Body of pancreas (tissue), 4 donors: ENCODE measurements at regions not wholly inside any gene's neighbourhood (a gene's known extent, or its start where the extent isn't known, plus 50 kb on each side); places are given as distances from the start of the nearest gene placed in this dataset.

Experiments
- ATAC-seq: fragments of 150-250 bp; one replicate; pipeline ENCODE4 v1.9.1; 2016
- DNase-seq, 4 donors: peaks; one replicate each; pipeline ENCODE4 v3.0.0-alpha.2; 2019
- H3K27ac ChIP-seq, 4 donors: fragments of 200-600 bp; sonication (generic); 1 replicate in 3 of 4; 2 replicates in 1 of 4; pipeline versions ENCODE4 v1.5.1 to v1.6.1; 2016 to 2019; ENCODE audit warnings: mild to moderate bottlenecking in 1 of 4, mixed read lengths in 1 of 4, moderate library complexity in 1 of 4
- H3K27me3 ChIP-seq, 2 donors: fragments of 200-600 bp; sonication (generic); one replicate each; pipeline ENCODE4 v1.6.0; 2016; ENCODE audit warnings: mild to moderate bottlenecking in 1 of 2
- H3K36me3 ChIP-seq, 2 donors: fragments of 200-600 bp; sonication (generic); replicated peaks in 1 of 2; 2 replicates each; pipeline ENCODE4 v1.5.1; 2016; ENCODE audit warnings: low read depth in 2 of 2; ENCODE audit not compliant: insufficient read depth in 1 of 2
- H3K4me1 ChIP-seq: fragments of 200-600 bp; sonication (generic); one replicate; pipeline ENCODE4 v1.6.0; 2016
- H3K4me3 ChIP-seq, 2 donors: fragments of 200-600 bp; sonication (generic); 1 replicate in 1 of 2; 2 replicates in 1 of 2; pipeline ENCODE4 v1.5.1; 2016 to 2019
- H3K9me3 ChIP-seq, 3 donors: fragments of 200-600 bp; sonication (generic); 1 replicate in 2 of 3; 2 replicates in 1 of 3; pipeline ENCODE4 v1.5.1; 2016
- POLR2A ChIP-seq, 3 donors: fragments of 450-650 bp; IDR thresholded peaks; one replicate each; pipeline ENCODE4 v1.6.1; 2016; ENCODE audit warnings: antibody characterized with exemption in 3 of 3, mild to moderate bottlenecking in 2 of 3
- WGBS, 2 donors: methylation state at CpG; one replicate each; pipeline ENCODE4 v1.1.5; 2017; 5-methylcytosine and 5-hydroxymethylcytosine counted together
- intact Hi-C: fragments of 100-400 bp; cut with DNase I; formaldehyde crosslinking; loops from one replicate; pipeline ENCODE4 v1.15.1; 2023
- TF ChIP-seq, protein P1 (sequence below), 7 experiments: fragments of 450-650 bp in 4 of 7; fragments of 200-600 bp in 3 of 7; sonication (generic) in 3 of 7; IDR thresholded peaks; one replicate each; pipeline ENCODE4 v1.5.1; 2016 to 2019; ENCODE audit warnings: antibody characterized with exemption in 7 of 7

- intact Hi-C loops: no loop called here
- Histone ChIP-seq H3K36me3 (no peaks in the 10 kb centered on the region), H3K27ac (no peak overlapping the region), H3K4me3 (no peak overlapping the region), H3K9me3 (no peaks in the 10 kb centered on the region), H3K4me1 (no peaks in the 10 kb centered on the region), H3K27me3 (no peaks in the 10 kb centered on the region)
- ATAC-seq (no peak), DNase-seq (no peak)
- 55 to 57% methylated on average over 2 of the region's 2 CpGs for WGBS, 2 donors
- TF ChIP-seq, protein P1, sequence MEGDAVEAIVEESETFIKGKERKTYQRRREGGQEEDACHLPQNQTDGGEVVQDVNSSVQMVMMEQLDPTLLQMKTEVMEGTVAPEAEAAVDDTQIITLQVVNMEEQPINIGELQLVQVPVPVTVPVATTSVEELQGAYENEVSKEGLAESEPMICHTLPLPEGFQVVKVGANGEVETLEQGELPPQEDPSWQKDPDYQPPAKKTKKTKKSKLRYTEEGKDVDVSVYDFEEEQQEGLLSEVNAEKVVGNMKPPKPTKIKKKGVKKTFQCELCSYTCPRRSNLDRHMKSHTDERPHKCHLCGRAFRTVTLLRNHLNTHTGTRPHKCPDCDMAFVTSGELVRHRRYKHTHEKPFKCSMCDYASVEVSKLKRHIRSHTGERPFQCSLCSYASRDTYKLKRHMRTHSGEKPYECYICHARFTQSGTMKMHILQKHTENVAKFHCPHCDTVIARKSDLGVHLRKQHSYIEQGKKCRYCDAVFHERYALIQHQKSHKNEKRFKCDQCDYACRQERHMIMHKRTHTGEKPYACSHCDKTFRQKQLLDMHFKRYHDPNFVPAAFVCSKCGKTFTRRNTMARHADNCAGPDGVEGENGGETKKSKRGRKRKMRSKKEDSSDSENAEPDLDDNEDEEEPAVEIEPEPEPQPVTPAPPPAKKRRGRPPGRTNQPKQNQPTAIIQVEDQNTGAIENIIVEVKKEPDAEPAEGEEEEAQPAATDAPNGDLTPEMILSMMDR (IDR thresholded peaks at IDR 0.05): no peak
- no peak for TF ChIP-seq POLR2A (IDR thresholded peaks at IDR 0.05)
Measured at GRCh38 chr2:150588506-150588870, 101.0 kb upstream of the RND3 start.

DNA sequence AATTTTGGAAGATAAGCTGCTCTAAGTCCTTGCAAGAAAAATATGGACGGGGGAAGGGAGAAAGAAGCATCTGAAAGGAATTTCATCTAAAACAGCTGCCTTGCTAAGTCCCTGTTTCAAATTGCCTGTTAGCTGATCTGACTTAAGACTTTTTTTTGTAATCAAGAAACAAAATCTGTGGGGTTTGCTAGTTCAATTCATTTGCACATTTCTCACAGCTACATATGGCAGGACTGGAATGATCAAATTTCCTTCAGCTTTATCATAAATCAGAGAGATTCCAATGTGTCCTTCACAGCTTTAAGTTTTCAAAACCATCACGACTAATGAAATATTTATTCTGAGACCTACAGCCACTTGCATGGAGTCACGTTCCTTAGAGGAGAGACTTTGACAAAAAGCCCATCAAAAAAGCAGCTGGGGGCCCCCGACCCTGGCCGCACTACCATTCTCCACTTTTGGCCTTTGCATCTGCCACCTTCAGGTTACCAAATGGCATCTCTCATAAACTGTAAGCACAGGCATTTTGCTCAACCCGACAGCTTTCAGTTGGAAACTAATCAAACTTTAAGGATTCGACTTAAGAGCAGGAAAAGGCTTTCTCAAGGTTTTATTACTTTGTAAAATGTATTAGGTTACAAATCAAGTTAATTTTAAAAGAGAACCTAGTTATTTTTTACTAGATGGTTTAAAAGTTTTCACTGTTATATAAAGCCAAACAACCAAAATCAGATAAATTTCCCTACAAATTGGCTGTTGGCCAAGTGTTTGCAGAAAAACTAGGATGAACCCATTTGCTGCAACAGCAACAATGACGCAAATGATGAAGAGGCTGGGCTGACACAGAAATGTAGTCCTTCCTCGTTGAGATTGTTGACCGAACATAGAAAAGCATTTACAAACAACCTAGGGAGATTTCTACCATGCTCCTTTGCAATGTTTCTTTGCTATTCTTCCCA, 100.4 kb upstream of the RND3 start:
- ATAC-seq: no peak
- 45 to 54% methylated on average over 10 of the region's 10 CpGs for WGBS, 2 donors
- no peak for DNase-seq
- H3K9me3 ChIP-seq: no peaks in the 10 kb centered on the region
- no peak for TF ChIP-seq POLR2A (IDR thresholded peaks at IDR 0.05)
- TF ChIP-seq, protein P1 (IDR thresholded peaks at IDR 0.05): no peak
- no peak overlapping the region for H3K4me3 ChIP-seq
- H3K27me3 ChIP-seq: no peaks in the 10 kb centered on the region
- H3K27ac ChIP-seq: no peak overlapping the region
- H3K36me3 ChIP-seq: no peaks in the 10 kb centered on the region
- no peaks in the 10 kb centered on the region for H3K4me1 ChIP-seq
- intact Hi-C loops: no loop called here

GRCh38 chr2:150586858-150587257, 99.4 kb upstream of the RND3 start:
- ATAC-seq (peak; percentile 18), DNase-seq (no peak)
- Histone ChIP-seq H3K36me3 (no peaks in the 10 kb centered on the region), H3K4me3 (no peak overlapping the region), H3K27ac (no peak overlapping the region), H3K9me3 (no peaks in the 10 kb centered on the region), H3K4me1 (no peaks in the 10 kb centered on the region), H3K27me3 (no peaks in the 10 kb centered on the region)
- WGBS, 2 donors: 58 to 74% methylated on average over 3 of the region's 3 CpGs
- intact Hi-C loops: no loop called here
- no peak for TF ChIP-seq POLR2A (IDR thresholded peaks at IDR 0.05)
- TF ChIP-seq, protein P1 (IDR thresholded peaks at IDR 0.05): no peak

DNA sequence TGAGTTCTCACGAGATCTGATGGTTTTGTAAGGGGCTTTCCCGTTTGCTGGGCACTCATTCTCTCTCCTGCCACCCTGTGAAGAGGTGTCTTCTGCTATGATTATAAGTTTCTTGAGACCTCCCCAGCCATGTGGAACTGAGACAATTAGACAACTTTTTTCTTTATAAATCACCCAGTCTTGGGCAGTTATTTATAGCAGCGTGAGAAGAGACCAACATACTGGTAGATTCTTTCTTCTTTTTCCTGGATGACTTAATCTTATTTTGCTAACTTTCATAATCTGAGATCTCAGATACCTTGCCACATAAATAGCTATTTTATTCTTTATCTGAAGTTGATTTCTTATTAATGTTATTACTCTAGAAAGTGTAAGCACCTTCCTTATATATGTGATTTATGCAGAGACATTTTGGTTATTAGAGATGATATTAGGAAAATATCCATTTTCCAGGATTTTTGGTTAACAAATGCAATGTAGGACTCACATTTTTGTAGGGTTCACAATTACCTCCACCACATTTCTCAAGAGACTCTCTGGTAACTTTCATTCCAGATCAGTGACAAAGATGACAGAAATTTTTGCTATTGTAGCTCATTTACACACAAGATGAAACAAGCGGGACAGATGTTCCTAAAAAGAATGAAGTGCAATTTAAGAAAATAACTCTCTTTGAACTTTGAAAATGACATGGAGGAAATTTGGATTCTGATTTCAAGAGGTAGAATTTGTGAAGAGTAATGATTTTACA, 97.9 kb upstream of the RND3 start:
- 70 to 71% methylated on average over 4 of the region's 4 CpGs for WGBS, 2 donors
- no peak for ATAC-seq

More for the DNA sequence above, 97.9 kb upstream of the RND3 start:
- DNase-seq: no peak
- Histone ChIP-seq H3K27me3 (no peaks in the 10 kb centered on the region), H3K4me3 (no peak overlapping the region), H3K27ac (no peak overlapping the region), H3K36me3 (no peaks in the 10 kb centered on the region), H3K4me1 (no peaks in the 10 kb centered on the region), H3K9me3 (no peaks in the 10 kb centered on the region)
- no peak for TF ChIP-seq POLR2A (IDR thresholded peaks at IDR 0.05)
- TF ChIP-seq, protein P1 (IDR thresholded peaks at IDR 0.05): no peak
- intact Hi-C loops: no loop called here
